Brain microvascular endothelial cell (primary cell): ENCODE measurements at regions not wholly inside any gene's neighbourhood (a gene's known extent, or its start where the extent isn't known, plus 50 kb on each side); places are given as distances from the start of the nearest gene placed in this dataset.

Experiments
- DNase-seq: peaks from one replicate; pipeline ENCODE4 v3.0.0-alpha.2; 2020
- H3K27ac ChIP-seq: fragments of 250-450 bp; sonication (Bioruptor Pico); 2 replicates; pipeline ENCODE4 v1.5.1; 2020; ENCODE audit warnings: mild to moderate bottlenecking, moderate library complexity
- H3K27me3 ChIP-seq: fragments of 250-450 bp; sonication (Bioruptor Pico); replicated peaks from 2 replicates; pipeline ENCODE4 v1.5.1; 2020; ENCODE audit warnings: mild to moderate bottlenecking
- H3K36me3 ChIP-seq: fragments of 250-450 bp; sonication (Bioruptor Pico); replicated peaks from 2 replicates; pipeline ENCODE4 v1.5.1; 2020; ENCODE audit warnings: mild to moderate bottlenecking
- H3K4me3 ChIP-seq: 2 replicates; pipeline ENCODE4 v1.5.1; 2011; ENCODE audit warnings: low read depth, mild to moderate bottlenecking, control low read depth, low read length, moderate library complexity
- CTCF ChIP-seq: IDR thresholded peaks from 2 replicates; pipeline ENCODE4 v1.5.1; 2011; ENCODE audit warnings: low read depth, mild to moderate bottlenecking, moderate library complexity, low read length, control low read depth, inconsistent platforms; ENCODE audit errors: missing control alignments
- in situ Hi-C: cut with HindIII; loops from 2 replicates; pipeline ENCODE4 v1.10.0; 2017; ENCODE audit warnings: low sequenced_read_pairs, low pct_ligation_motif_present

- no peak overlapping the region for H3K27ac ChIP-seq
- in situ Hi-C loops = no loop called here
- no peak for DNase-seq
- H3K27me3 ChIP-seq = no peaks in the 10 kb centered on the region
- no peaks in the 10 kb centered on the region for H3K36me3 ChIP-seq
- no peak overlapping the region for H3K4me3 ChIP-seq
- no peak for TF ChIP-seq CTCF
Measured at GRCh38 chr3:59320080-59320479, 270.3 kb upstream of the CFAP20DC start.

- no peaks in the 10 kb centered on the region for H3K27me3 ChIP-seq
- in situ Hi-C loops = no loop called here
- no peak overlapping the region for H3K4me3 ChIP-seq
- H3K27ac ChIP-seq = no peak overlapping the region
- no peak for TF ChIP-seq CTCF
- no peak for DNase-seq
- no peaks in the 10 kb centered on the region for H3K36me3 ChIP-seq
Measured at GRCh38 chr3:59319442-59319841, 269.6 kb upstream of the CFAP20DC start.

- Histone ChIP-seq H3K4me3 (no peak overlapping the region), H3K27me3 (no peaks in the 10 kb centered on the region), H3K36me3 (no peaks in the 10 kb centered on the region), H3K27ac (no peak overlapping the region)
- peak; percentile 3 for DNase-seq
- no peak for TF ChIP-seq CTCF
- in situ Hi-C loops = no loop called here
Measured at GRCh38 chr3:59318881-59319280, 269.1 kb upstream of the CFAP20DC start.

- no peak overlapping the region for H3K27ac ChIP-seq
- TF ChIP-seq CTCF = no peak
- H3K4me3 ChIP-seq = no peak overlapping the region
- in situ Hi-C loops = no loop called here
- no peaks in the 10 kb centered on the region for H3K36me3 ChIP-seq
- no peak for DNase-seq
- H3K27me3 ChIP-seq = no peaks in the 10 kb centered on the region
Measured at GRCh38 chr3:59317386-59317785, 267.6 kb upstream of the CFAP20DC start.

- DNase-seq = no peak
- no peak for TF ChIP-seq CTCF
- Histone ChIP-seq H3K27me3 (no peaks in the 10 kb centered on the region), H3K27ac (no peak overlapping the region), H3K36me3 (no peaks in the 10 kb centered on the region), H3K4me3 (no peak overlapping the region)
- in situ Hi-C loops = no loop called here
Measured at GRCh38 chr3:59316688-59317275, 267.0 kb upstream of the CFAP20DC start.

GRCh38 chr3:59313365-59313764 is 263.5 kb upstream of the CFAP20DC start:
- in situ Hi-C loops = no loop called here
- peak; percentile 84 for TF ChIP-seq CTCF
- Histone ChIP-seq H3K4me3 (no peak overlapping the region), H3K27ac (no peak overlapping the region), H3K36me3 (no peaks in the 10 kb centered on the region), H3K27me3 (no peaks in the 10 kb centered on the region)
- DNase-seq = peak; percentile 28
